ENCODE measurements at regions not wholly inside any gene's neighbourhood (a gene's known extent, or its start where the extent isn't known, plus 50 kb on each side); places are given as distances from the start of the nearest gene placed in this dataset.

DNA sequence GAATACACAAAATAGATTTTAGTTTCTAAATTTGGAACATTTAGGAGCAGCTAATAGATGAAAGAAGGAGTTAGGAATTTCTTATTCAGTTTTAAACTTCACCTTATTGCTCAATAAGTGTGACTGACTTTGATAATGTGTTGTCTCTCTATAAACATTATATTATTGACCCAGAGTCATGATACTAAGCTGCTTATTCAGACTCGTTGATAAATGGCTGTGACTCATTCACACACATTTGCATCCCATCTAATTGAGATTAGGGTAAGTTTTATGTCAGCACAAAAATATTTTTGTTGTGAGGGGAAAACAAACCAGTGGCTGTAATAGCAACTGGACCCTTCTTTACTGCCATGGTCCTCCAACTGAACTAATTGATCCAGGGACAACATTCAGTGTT is 137.6 kb downstream of the GOLIM4 start:
- TF ChIP-seq, protein P1, sequence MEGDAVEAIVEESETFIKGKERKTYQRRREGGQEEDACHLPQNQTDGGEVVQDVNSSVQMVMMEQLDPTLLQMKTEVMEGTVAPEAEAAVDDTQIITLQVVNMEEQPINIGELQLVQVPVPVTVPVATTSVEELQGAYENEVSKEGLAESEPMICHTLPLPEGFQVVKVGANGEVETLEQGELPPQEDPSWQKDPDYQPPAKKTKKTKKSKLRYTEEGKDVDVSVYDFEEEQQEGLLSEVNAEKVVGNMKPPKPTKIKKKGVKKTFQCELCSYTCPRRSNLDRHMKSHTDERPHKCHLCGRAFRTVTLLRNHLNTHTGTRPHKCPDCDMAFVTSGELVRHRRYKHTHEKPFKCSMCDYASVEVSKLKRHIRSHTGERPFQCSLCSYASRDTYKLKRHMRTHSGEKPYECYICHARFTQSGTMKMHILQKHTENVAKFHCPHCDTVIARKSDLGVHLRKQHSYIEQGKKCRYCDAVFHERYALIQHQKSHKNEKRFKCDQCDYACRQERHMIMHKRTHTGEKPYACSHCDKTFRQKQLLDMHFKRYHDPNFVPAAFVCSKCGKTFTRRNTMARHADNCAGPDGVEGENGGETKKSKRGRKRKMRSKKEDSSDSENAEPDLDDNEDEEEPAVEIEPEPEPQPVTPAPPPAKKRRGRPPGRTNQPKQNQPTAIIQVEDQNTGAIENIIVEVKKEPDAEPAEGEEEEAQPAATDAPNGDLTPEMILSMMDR (IDR thresholded peaks at IDR 0.05; ENCODE audit: extremely low read depth, missing control alignments) = no peak
- DNase-seq (ENCODE audit: low spot score) = no peak

- DNase-seq (ENCODE audit: low spot score) = no peak
- TF ChIP-seq, protein P1 (IDR thresholded peaks at IDR 0.05; ENCODE audit: extremely low read depth, missing control alignments) = no peak
These were observed 142.8 kb downstream of the GOLIM4 start for GRCh38 chr3:167952969-167953368.

- TF ChIP-seq, protein P1 (IDR thresholded peaks at IDR 0.05; ENCODE audit: extremely low read depth, missing control alignments) = no peak
- no peak for DNase-seq (ENCODE audit: low spot score)
These were observed 145.5 kb downstream of the GOLIM4 start for GRCh38 chr3:167950212-167950611.

DNA sequence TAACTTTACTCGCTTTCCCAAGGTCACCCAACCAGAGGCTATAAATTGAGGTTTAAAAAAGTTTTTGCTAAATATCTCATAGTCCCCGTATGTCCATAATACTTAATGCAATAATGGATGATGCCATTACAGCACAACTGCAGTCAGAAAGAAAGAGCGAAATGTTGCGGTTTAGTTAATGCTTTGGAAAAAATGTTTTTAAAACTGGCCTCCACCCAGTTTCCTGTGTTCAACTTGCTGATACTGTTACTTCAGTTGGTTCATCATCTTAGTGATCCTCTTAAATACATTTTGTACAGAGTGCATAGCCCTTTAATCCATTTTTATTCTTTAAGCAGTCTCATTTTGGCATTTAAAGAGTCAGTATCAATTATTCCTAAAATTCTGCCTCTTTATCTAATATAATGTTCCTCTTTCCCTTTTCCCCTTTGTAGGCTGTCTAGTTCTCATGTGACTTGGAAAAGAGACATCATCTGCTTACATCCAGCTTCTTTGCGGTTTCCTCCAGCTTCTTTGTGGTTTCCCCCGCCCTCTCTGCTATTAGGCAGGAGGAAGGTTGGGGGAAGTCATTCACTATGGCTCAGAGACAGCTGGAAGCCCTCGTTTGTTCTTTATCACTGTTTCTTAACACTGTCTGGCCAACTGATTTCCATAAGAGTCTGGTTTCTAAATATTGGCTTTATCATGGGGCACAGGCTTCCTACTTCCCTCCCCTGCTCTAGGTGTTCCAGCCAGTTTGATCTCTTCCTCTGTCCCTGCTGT is 154.3 kb downstream of the GOLIM4 start:
- TF ChIP-seq, protein P1 (IDR thresholded peaks at IDR 0.05; ENCODE audit: extremely low read depth, missing control alignments) = no peak
- DNase-seq (ENCODE audit: low spot score) = no peak

DNA sequence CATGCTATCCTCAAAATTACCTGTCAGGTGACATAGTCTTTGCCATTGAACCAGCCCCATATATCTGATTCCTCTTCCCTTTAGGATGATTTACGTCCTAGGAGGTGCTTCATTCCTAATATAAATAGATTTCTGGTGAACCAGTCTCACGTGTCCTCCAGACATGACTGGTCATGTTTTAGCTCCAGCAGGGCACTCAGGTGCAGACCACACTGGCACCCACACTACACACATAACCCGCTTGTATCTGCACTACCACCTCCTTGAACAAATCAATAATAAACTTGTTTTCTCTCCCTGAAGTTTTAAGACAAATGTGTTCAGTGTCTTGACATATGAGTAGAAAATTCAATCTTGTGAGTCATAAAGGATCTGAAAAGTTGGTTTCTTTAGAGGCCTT is 155.5 kb downstream of the GOLIM4 start:
- no peak for DNase-seq (ENCODE audit: low spot score)
- TF ChIP-seq, protein P1 (IDR thresholded peaks at IDR 0.05; ENCODE audit: extremely low read depth, missing control alignments) = no peak

DNA sequence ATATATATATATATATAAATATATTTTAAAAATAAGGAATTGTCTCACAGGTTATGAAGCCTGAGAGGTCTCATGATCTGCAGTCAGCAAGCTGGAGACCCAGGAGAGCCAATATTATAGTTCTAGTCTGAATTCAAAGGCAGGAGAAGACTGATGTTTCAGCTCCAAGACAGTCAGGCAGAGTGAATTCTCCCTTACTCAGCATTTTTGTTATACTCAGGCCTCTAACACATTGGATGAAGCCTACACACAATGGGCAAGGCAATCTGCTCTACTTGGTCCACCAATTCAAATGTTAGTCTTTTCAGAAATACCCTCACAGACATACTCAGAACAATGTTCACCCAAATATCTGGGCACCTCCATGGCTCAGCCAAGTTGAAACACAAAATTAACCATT is 157.2 kb downstream of the GOLIM4 start:
- no peak for DNase-seq (ENCODE audit: low spot score)
- TF ChIP-seq, protein P1 (IDR thresholded peaks at IDR 0.05; ENCODE audit: extremely low read depth, missing control alignments) = no peak

GRCh38 chr3:167936019-167936418 is 159.7 kb downstream of the GOLIM4 start:
- no peak for DNase-seq (ENCODE audit: low spot score)
- TF ChIP-seq, protein P1 (IDR thresholded peaks at IDR 0.05; ENCODE audit: extremely low read depth, missing control alignments) = no peak
